ENCODE measurements at regions not wholly inside any gene's neighbourhood (a gene's known extent, or its start where the extent isn't known, plus 50 kb on each side); places are given as distances from the start of the nearest gene placed in this dataset.

DNA sequence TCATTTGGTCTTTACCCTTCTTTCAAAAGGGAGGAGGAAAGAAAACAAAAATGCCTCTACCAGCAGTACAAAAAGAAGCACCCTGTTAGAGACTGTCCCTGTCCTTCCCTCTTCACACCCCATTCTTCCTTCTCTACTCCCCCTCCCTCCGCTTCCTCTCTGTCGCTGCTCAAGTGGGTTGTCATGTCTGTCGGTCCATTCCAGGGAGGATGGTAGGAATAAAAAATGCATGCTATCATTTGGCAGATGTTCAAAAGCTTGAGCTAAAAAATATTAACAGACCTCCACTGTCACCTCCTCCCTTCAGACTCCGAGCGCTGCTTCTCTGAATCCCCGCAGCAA, 482.0 kb downstream of the BCL11A start:
- no peaks in the 10 kb centered on the region for H3K36me3 Mint-ChIP-seq (ENCODE audit: low read depth, unreplicated experiment)
- DNase-seq (ENCODE audit: low spot score), result no peak
- no peaks in the 10 kb centered on the region for H3K9me3 Mint-ChIP-seq (ENCODE audit: unreplicated experiment)
- H3K4me3 Mint-ChIP-seq (ENCODE audit: unreplicated experiment), result no peak overlapping the region
- TF ChIP-seq, protein P1, sequence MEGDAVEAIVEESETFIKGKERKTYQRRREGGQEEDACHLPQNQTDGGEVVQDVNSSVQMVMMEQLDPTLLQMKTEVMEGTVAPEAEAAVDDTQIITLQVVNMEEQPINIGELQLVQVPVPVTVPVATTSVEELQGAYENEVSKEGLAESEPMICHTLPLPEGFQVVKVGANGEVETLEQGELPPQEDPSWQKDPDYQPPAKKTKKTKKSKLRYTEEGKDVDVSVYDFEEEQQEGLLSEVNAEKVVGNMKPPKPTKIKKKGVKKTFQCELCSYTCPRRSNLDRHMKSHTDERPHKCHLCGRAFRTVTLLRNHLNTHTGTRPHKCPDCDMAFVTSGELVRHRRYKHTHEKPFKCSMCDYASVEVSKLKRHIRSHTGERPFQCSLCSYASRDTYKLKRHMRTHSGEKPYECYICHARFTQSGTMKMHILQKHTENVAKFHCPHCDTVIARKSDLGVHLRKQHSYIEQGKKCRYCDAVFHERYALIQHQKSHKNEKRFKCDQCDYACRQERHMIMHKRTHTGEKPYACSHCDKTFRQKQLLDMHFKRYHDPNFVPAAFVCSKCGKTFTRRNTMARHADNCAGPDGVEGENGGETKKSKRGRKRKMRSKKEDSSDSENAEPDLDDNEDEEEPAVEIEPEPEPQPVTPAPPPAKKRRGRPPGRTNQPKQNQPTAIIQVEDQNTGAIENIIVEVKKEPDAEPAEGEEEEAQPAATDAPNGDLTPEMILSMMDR (IDR thresholded peaks at IDR 0.05; ENCODE audit: unreplicated experiment), result no peak
- peaks cover 20% of the 10 kb centered on the region for H3K4me1 Mint-ChIP-seq (ENCODE audit: unreplicated experiment)
- H3K27me3 Mint-ChIP-seq (ENCODE audit: unreplicated experiment), result peaks cover 7% of the 10 kb centered on the region
- H3K27ac Mint-ChIP-seq (ENCODE audit: unreplicated experiment), result no peak overlapping the region

DNA sequence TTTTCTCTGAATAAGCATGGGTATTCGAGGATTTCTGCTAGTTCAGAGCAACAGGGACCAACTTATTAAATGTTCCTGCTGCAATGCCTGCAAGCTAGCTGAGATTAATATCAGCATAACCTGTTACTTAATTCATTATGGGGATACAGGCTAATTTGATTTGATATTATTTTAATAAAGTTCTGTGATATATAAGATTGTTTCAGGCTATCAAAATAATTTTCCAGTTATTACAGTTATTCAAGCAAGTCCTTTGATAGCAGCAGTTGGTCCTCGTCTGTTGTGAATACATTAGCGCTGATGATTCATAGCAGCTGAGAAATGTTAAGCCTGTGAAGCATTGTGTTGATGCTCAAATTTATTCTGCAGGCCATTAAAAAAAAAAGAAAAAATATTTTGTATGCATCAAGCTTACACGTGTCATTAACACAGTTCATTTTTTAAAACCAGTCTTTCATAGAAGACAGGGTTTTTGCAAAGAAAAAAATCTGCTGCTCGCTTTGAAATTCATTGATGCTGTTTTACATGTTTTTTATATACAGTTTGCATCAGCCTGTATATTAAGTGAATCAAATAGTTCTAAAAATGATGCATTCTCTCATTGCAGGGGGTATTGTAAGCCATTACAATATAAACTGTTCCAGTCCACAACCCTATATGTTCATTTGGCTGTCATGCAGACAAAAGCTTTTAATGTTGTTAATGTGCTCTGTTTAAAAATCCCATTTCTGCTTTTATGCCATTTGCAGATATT, 482.5 kb downstream of the BCL11A start:
- no peak for DNase-seq (ENCODE audit: low spot score)
- TF ChIP-seq, protein P1 (IDR thresholded peaks at IDR 0.05; ENCODE audit: unreplicated experiment), result no peak
- Mint-ChIP-seq H3K9me3 (ENCODE audit: unreplicated experiment) (no peaks in the 10 kb centered on the region), H3K27me3 (ENCODE audit: unreplicated experiment) (peaks cover 5% of the 10 kb centered on the region), H3K27ac (ENCODE audit: unreplicated experiment) (no peak overlapping the region), H3K4me3 (ENCODE audit: unreplicated experiment) (no peak overlapping the region), H3K36me3 (ENCODE audit: low read depth, unreplicated experiment) (no peaks in the 10 kb centered on the region), H3K4me1 (ENCODE audit: unreplicated experiment) (peaks cover 20% of the 10 kb centered on the region)

DNA sequence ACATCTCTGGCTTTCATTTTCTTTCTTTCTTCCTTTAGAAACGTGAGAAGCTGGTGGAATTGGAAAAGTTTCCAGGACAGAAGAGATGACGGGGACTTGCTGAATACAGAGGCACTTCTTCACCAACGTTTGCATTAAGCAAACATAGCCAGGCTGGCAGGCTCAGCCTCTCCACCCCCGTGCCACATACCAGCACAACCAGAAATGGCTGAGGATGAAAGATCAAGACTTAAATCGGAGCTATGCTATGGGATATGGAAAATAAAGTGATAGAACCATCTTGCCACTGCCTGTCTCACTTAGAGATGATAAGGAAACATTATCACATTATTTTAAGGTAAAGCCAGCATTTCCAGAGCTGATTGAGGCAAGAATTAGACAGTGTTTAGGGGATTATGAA, 483.3 kb downstream of the BCL11A start:
- Mint-ChIP-seq H3K36me3 (ENCODE audit: low read depth, unreplicated experiment) (no peaks in the 10 kb centered on the region), H3K9me3 (ENCODE audit: unreplicated experiment) (no peaks in the 10 kb centered on the region), H3K4me3 (ENCODE audit: unreplicated experiment) (no peak overlapping the region)

DNA sequence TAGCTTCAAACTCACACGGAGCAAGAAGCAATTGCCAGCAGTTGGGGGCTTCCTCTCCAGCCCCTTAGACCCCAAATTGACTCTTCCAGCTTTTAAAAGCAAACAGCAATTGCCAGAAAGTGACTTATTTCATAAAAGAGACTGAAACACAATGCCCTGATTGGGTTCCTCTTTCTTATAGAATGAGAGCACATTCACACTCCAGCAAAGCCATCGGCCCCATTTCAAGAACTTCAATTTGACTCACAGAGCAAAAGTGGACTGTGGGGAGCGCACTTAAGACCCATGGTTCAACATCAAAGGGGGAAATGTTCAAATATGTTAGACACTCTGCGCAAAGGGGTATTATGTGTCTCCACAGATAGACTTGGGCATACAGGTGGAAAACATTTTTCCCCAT, 484.7 kb downstream of the BCL11A start:
- no peaks in the 10 kb centered on the region for H3K9me3 Mint-ChIP-seq (ENCODE audit: unreplicated experiment)
- no peaks in the 10 kb centered on the region for H3K36me3 Mint-ChIP-seq (ENCODE audit: low read depth, unreplicated experiment)
- no peaks in the 10 kb centered on the region for H3K27me3 Mint-ChIP-seq (ENCODE audit: unreplicated experiment)
- no peak overlapping the region for H3K4me3 Mint-ChIP-seq (ENCODE audit: unreplicated experiment)
- TF ChIP-seq, protein P1 (IDR thresholded peaks at IDR 0.05; ENCODE audit: unreplicated experiment), result no peak
- no peak overlapping the region for H3K27ac Mint-ChIP-seq (ENCODE audit: unreplicated experiment)
- peaks cover 20% of the 10 kb centered on the region for H3K4me1 Mint-ChIP-seq (ENCODE audit: unreplicated experiment)
- no peak for DNase-seq (ENCODE audit: low spot score)

More for the DNA sequence above, 483.3 kb downstream of the BCL11A start:
- Mint-ChIP-seq H3K27me3 (ENCODE audit: unreplicated experiment) (peaks cover 4% of the 10 kb centered on the region), H3K4me1 (ENCODE audit: unreplicated experiment) (peaks cover 20% of the 10 kb centered on the region), H3K27ac (ENCODE audit: unreplicated experiment) (no peak overlapping the region)
- DNase-seq (ENCODE audit: low spot score), result no peak
- TF ChIP-seq, protein P1 (IDR thresholded peaks at IDR 0.05; ENCODE audit: unreplicated experiment), result no peak

DNA sequence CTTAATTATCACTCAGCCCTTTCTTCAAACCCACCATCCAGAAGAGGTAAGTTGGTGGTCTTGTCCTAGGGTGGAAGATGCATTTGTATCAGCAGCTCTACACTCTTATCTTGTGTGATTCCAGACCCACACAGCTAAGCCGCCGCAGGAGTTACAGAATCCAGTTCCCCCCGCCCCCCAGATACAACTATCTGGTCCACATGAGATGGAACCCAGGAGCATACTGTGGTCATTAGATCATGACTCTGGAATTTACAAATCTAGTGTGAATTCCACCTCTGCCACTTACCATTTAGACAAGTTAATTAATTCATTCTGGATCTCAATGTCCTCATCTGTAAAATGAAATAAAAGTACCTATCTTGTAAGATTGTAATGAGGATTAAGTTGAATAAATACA, 486.4 kb downstream of the BCL11A start:
- H3K9me3 Mint-ChIP-seq (ENCODE audit: unreplicated experiment), result no peaks in the 10 kb centered on the region
- H3K27me3 Mint-ChIP-seq (ENCODE audit: unreplicated experiment), result no peaks in the 10 kb centered on the region
- no peak for DNase-seq (ENCODE audit: low spot score)
- H3K4me1 Mint-ChIP-seq (ENCODE audit: unreplicated experiment), result peaks cover 6% of the 10 kb centered on the region
- TF ChIP-seq, protein P1 (IDR thresholded peaks at IDR 0.05; ENCODE audit: unreplicated experiment), result no peak
- H3K27ac Mint-ChIP-seq (ENCODE audit: unreplicated experiment), result no peak overlapping the region
- no peak overlapping the region for H3K4me3 Mint-ChIP-seq (ENCODE audit: unreplicated experiment)
- no peaks in the 10 kb centered on the region for H3K36me3 Mint-ChIP-seq (ENCODE audit: low read depth, unreplicated experiment)
